CD4-positive, alpha-beta memory T cell (primary cell): ENCODE measurements at regions not wholly inside any gene's neighbourhood (a gene's known extent, or its start where the extent isn't known, plus 50 kb on each side); places are given as distances from the start of the nearest gene placed in this dataset.
"Not testable (repeated sequence)": the region's sequence is repeated elsewhere in the genome, so short reads cannot be mapped to it uniquely, and the experiment has no call there.

Experiments used
- CTCF ChIA-PET: fragments of 350-600 bp; sonication (Branson Sonifier 250); formaldehyde crosslinking; loops from one replicate; lab custom pipeline; 2021; ENCODE audit warnings: inconsistent platforms; ENCODE audit not compliant: partially characterized antibody; lab: Charles Lee
- POLR2A ChIA-PET: fragments of 350-600 bp; sonication (Branson Sonifier 250); formaldehyde crosslinking; loops from one replicate; lab custom pipeline; 2021; ENCODE audit not compliant: partially characterized antibody; lab: Charles Lee
- DNase-seq, 5 donors: peaks; one replicate each; pipeline versions ENCODE4 v3.0.0 to v3.0.0-alpha.2; 2020 to 2022; ENCODE audit warnings: mixed read lengths in 1 of 5
- H3K27ac ChIP-seq: one replicate; pipeline ENCODE4 v1.7.0; 2013; ENCODE audit warnings: low read depth, low read length
- H3K27me3 ChIP-seq: 2 replicates; pipeline ENCODE4 v1.7.0; 2013; ENCODE audit warnings: mild to moderate bottlenecking, low read length, moderate library complexity; ENCODE audit not compliant: insufficient read depth
- H3K36me3 ChIP-seq: 2 replicates; pipeline ENCODE4 v1.7.0; 2013; ENCODE audit warnings: mild to moderate bottlenecking, low read length, moderate library complexity; ENCODE audit not compliant: insufficient read depth
- H3K4me1 ChIP-seq: 2 replicates; pipeline ENCODE4 v1.7.0; 2013; ENCODE audit warnings: mild to moderate bottlenecking, low read length, moderate library complexity; ENCODE audit not compliant: insufficient read depth
- H3K4me3 ChIP-seq, 2 donors: one replicate each; pipeline ENCODE4 v1.7.0; 2013; ENCODE audit warnings: low read length in 2 of 2, mild to moderate bottlenecking in 1 of 2
- H3K9me3 ChIP-seq, 2 donors: one replicate each; pipeline ENCODE4 v1.7.0; 2013; ENCODE audit warnings: low read length in 2 of 2, control low read depth in 1 of 2; ENCODE audit not compliant: control insufficient read depth in 1 of 2
- H3K27ac Mint-ChIP-seq, 7 donors: one replicate each; pipeline ENCODE4 v1.8.0; 2020 to 2021; ENCODE audit warnings: mixed read lengths in 7 of 7, mild to moderate bottlenecking in 6 of 7, inconsistent platforms in 3 of 7, moderate library complexity in 3 of 7
- H3K27me3 Mint-ChIP-seq, 2 donors: one replicate each; pipeline ENCODE4 v1.8.0; 2020 to 2021; ENCODE audit warnings: mixed read lengths in 2 of 2
- H3K36me3 Mint-ChIP-seq, 2 donors: one replicate each; pipeline ENCODE4 v1.8.0; 2020 to 2021; ENCODE audit warnings: mixed read lengths in 2 of 2, inconsistent platforms in 1 of 2, mild to moderate bottlenecking in 1 of 2
- H3K4me1 Mint-ChIP-seq, 4 donors: one replicate each; pipeline ENCODE4 v1.8.0; 2020 to 2021; ENCODE audit warnings: mixed read lengths in 4 of 4, mild to moderate bottlenecking in 1 of 4
- H3K4me3 Mint-ChIP-seq, 8 donors: one replicate each; pipeline ENCODE4 v1.8.0; 2020 to 2021; ENCODE audit warnings: mixed read lengths in 8 of 8, mild to moderate bottlenecking in 7 of 8, moderate library complexity in 6 of 8, inconsistent platforms in 3 of 8
- H3K9me3 Mint-ChIP-seq, 8 donors: one replicate each; pipeline ENCODE4 v1.8.0; 2020 to 2021; ENCODE audit warnings: mixed read lengths in 8 of 8, mild to moderate bottlenecking in 5 of 8, inconsistent platforms in 3 of 8, moderate library complexity in 1 of 8
- intact Hi-C: fragments of 100-400 bp; cut with micrococcal nuclease; formaldehyde crosslinking; loops from one replicate; pipeline ENCODE4 v1.15.1; 2023

GRCh38 chr21:15669247-15669646, 60.5 kb upstream of the USP25 start:
- POLR2A ChIA-PET: no interaction called here
- intact Hi-C loops: no loop called here
- H3K9me3 ChIP-seq: no peaks in the 10 kb centered on the region
- CTCF ChIA-PET: no interaction called here
- no peaks in the 10 kb centered on the region for H3K9me3 Mint-ChIP-seq
- no peak for DNase-seq
- no peaks in the 10 kb centered on the region for H3K36me3 ChIP-seq
- H3K27me3 Mint-ChIP-seq: no peaks in the 10 kb centered on the region
- H3K4me3 ChIP-seq: no peak overlapping the region
- H3K27me3 ChIP-seq: no peaks in the 10 kb centered on the region
- H3K36me3 Mint-ChIP-seq: no peaks in the 10 kb centered on the region
- no peak overlapping the region for H3K4me3 Mint-ChIP-seq
- H3K27ac Mint-ChIP-seq: no peak overlapping the region
- H3K4me1 Mint-ChIP-seq: no peaks in the 10 kb centered on the region
- H3K27ac ChIP-seq: no peak overlapping the region
- no peaks in the 10 kb centered on the region for H3K4me1 ChIP-seq

- CTCF ChIA-PET: interaction anchor here (0.8 kb wide), 1 partner anchor 1413 kb away, joined by 4 read pairs; no protein-coding TSS in a partner anchor
- Histone ChIP-seq H3K4me1 (no peaks in the 10 kb centered on the region), H3K4me3 (no peak overlapping the region), H3K27ac (no peak overlapping the region), H3K36me3 (no peaks in the 10 kb centered on the region), H3K9me3 (no peaks in the 10 kb centered on the region), H3K27me3 (no peaks in the 10 kb centered on the region)
- intact Hi-C loops: no loop called here
- Mint-ChIP-seq H3K4me1 (no peaks in the 10 kb centered on the region), H3K4me3 (no peak overlapping the region), H3K27me3 (peaks cover 0 to 2% of the 10 kb centered on the region in 2 donors), H3K27ac (no peak overlapping the region), H3K36me3 (no peaks in the 10 kb centered on the region), H3K9me3 (no peaks in the 10 kb centered on the region)
- POLR2A ChIA-PET: no interaction called here
- no peak for DNase-seq
Observed at GRCh38 chr21:15671188-15671587, 58.6 kb upstream of the USP25 start.

- H3K4me3 Mint-ChIP-seq, CTCF ChIA-PET, DNase-seq, H3K36me3 ChIP-seq, H3K4me3 ChIP-seq, H3K9me3 Mint-ChIP-seq, H3K36me3 Mint-ChIP-seq, H3K27ac ChIP-seq, H3K9me3 ChIP-seq, POLR2A ChIA-PET, H3K4me1 Mint-ChIP-seq, H3K27me3 Mint-ChIP-seq, H3K27ac Mint-ChIP-seq, intact Hi-C loops, H3K27me3 ChIP-seq, H3K4me1 ChIP-seq: not testable (repeated sequence)
Observed at GRCh38 chr21:15672578-15672977, 57.2 kb upstream of the USP25 start.

GRCh38 chr21:15676935-15677334, 52.8 kb upstream of the USP25 start:
- Mint-ChIP-seq H3K4me3 (no peak overlapping the region), H3K36me3 (no peaks in the 10 kb centered on the region), H3K9me3 (no peaks in the 10 kb centered on the region), H3K27ac (no peak overlapping the region), H3K27me3 (peaks cover 0 to 2% of the 10 kb centered on the region in 2 donors), H3K4me1 (no peaks in the 10 kb centered on the region)
- Histone ChIP-seq H3K4me1 (no peaks in the 10 kb centered on the region), H3K27ac (no peak overlapping the region), H3K4me3 (no peak overlapping the region), H3K9me3 (no peaks in the 10 kb centered on the region), H3K27me3 (no peaks in the 10 kb centered on the region), H3K36me3 (no peaks in the 10 kb centered on the region)
- ChIA-PET CTCF (no interaction called here), POLR2A (no interaction called here)
- no peak for DNase-seq
- intact Hi-C loops: no loop called here

DNA sequence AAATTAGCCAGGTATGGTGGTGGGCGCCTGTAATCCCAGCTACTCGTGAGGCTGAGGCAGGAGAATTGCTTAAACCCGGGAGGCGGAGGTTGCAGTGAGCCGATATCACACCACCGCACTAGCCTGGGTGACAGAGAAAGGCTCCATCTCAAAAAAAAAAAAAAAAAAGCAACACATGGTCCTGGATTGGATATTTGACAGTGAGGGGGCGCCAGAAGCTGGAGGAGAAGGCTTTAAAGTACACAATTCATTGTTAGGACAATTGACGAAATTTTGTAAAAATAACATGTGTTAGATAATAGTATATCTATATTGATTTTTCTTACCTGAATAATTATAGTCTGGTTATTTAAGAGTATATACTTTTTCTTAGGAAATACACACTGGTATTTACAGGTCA, 50.2 kb upstream of the USP25 start:
- Histone ChIP-seq H3K27me3 (no peaks in the 10 kb centered on the region), H3K4me1 (no peaks in the 10 kb centered on the region), H3K27ac (no peak overlapping the region), H3K36me3 (no peaks in the 10 kb centered on the region), H3K9me3 (no peaks in the 10 kb centered on the region), H3K4me3 (no peak overlapping the region)
- Mint-ChIP-seq H3K27me3 (peaks cover 0 to 2% of the 10 kb centered on the region in 2 donors), H3K27ac (no peak overlapping the region), H3K9me3 (peaks cover 0 to 1% (median 0%) of the 10 kb centered on the region in 8 donors), H3K36me3 (no peaks in the 10 kb centered on the region), H3K4me1 (peaks cover 5 to 6% (median 5%) of the 10 kb centered on the region in 4 donors), H3K4me3 (no peak overlapping the region)
- intact Hi-C loops: loop anchor here (5.0 kb wide), 2 partner anchors 143 to 653 kb away; no protein-coding TSS in a partner anchor
- ChIA-PET POLR2A (no interaction called here), CTCF (interaction anchor here (1.6 kb wide), 1 partner anchor 142 kb away, joined by 3 read pairs; no protein-coding TSS in a partner anchor)
- no peak for DNase-seq
